ENCODE measurements at regions not wholly inside any gene's neighbourhood (a gene's known extent, or its start where the extent isn't known, plus 50 kb on each side); places are given as distances from the start of the nearest gene placed in this dataset.

GRCh38 chr22:27217154-27217553 is 559.8 kb downstream of the MIAT start:
- Histone ChIP-seq H4K91ac (ENCODE audit: insufficient read length, low read depth, low read length) (no peak overlapping the region), H3K4ac (ENCODE audit: low read depth, low read length) (no peak overlapping the region), H3K79me2 (ENCODE audit: insufficient read depth, low read length) (no peaks in the 10 kb centered on the region), H3K4me2 (ENCODE audit: insufficient read depth, insufficient read length, low read length) (no peak overlapping the region), H2BK20ac (ENCODE audit: low read depth, low read length, poor library complexity, severe bottlenecking) (no peak overlapping the region), H2BK15ac (ENCODE audit: low read depth, low read length) (no peak overlapping the region), H3K9ac (ENCODE audit: extremely low read depth, insufficient read length, low read length) (no peak overlapping the region), H2BK120ac (ENCODE audit: low read depth, low read length, poor library complexity, severe bottlenecking) (no peak overlapping the region), H3K14ac (ENCODE audit: insufficient read depth, low read length) (no peak overlapping the region), H2BK12ac (ENCODE audit: insufficient read length, low read depth, low read length) (no peak overlapping the region), H3K18ac (ENCODE audit: insufficient read length, low read depth, low read length) (no peak overlapping the region), H3K27me3 (ENCODE audit: insufficient read depth, low read length) (no peaks in the 10 kb centered on the region; the same call in 1 of the 2 replicates), H2AK5ac (ENCODE audit: insufficient read length, low read length) (no peak overlapping the region), H3K79me1 (ENCODE audit: insufficient read depth, low read depth, low read length, poor library complexity, severe bottlenecking) (no peaks in the 10 kb centered on the region), H3K23me2 (ENCODE audit: insufficient read length, low read depth, low read length, poor library complexity, severe bottlenecking) (no peaks in the 10 kb centered on the region), H3K4me1 (ENCODE audit: insufficient read depth, low read length) (no peaks in the 10 kb centered on the region), H4K20me1 (ENCODE audit: control insufficient read depth, insufficient read depth, insufficient read length) (no peaks in the 10 kb centered on the region), H3T11ph (ENCODE audit: low read length) (no peak overlapping the region), H2BK5ac (ENCODE audit: insufficient read length, low read length) (no peak overlapping the region), H3K56ac (ENCODE audit: insufficient read length, low read depth, low read length) (no peak overlapping the region), H3K27ac (ENCODE audit: insufficient read length, low read depth, low read length) (no peak overlapping the region), H3K9me3 (ENCODE audit: control insufficient read depth, low read depth, low read length) (no peaks in the 10 kb centered on the region), H2AFZ (ENCODE audit: low read length) (no peak overlapping the region), H3K23ac (ENCODE audit: insufficient read length, low read depth, low read length) (no peak overlapping the region), H4K8ac (replicated peaks; ENCODE audit: insufficient read length, low read depth, low read length) (no peak overlapping the region), H4K5ac (ENCODE audit: insufficient read length, low read depth, low read length) (no peak overlapping the region)
- no peaks in the 10 kb centered on the region for H3K9me3 Mint-ChIP-seq
- H3K27me3 Mint-ChIP-seq (ENCODE audit: low read depth), result peaks cover 5% of the 10 kb centered on the region
- peaks cover 9 to 10% of the 10 kb centered on the region in 2 experiments for H3K4me1 Mint-ChIP-seq
- H3K27ac Mint-ChIP-seq, result no peak overlapping the region
- no peaks in the 10 kb centered on the region for H3K36me3 Mint-ChIP-seq (ENCODE audit: insufficient read depth in 1 of 3, low read depth in 3 of 3)
- H3K4me3 Mint-ChIP-seq, result no peak overlapping the region
- no peak for DNase-seq
- TF ChIP-seq CTCF (conservative IDR thresholded peaks at IDR 0.05), result no peak
- WGBS (ENCODE audit: extremely low coverage, insufficient read length, low lambda C conversion rate), result no CpG with 5 or more reads among the region's 3 CpGs
